OCI-LY7 (cell line): ENCODE measurements at regions not wholly inside any gene's neighbourhood (a gene's known extent, or its start where the extent isn't known, plus 50 kb on each side); places are given as distances from the start of the nearest gene placed in this dataset.

Source experiments
- BruUV-seq: library from RNA; stranded (reverse); fragments of 400-500 nt; replicated peaks from 2 replicates; lab custom pipeline; 2021; lab: Mats Ljungman, UMichigan
- CTCF ChIA-PET: fragments of 300-600 bp; sonication (Branson Sonifier 250); formaldehyde crosslinking; loops from one replicate; lab custom pipeline; 2022; ENCODE audit warnings: antibody characterized with exemption; ENCODE audit not compliant: unreplicated experiment; lab: Charles Lee
- POLR2A ChIA-PET: fragments of 300-600 bp; sonication (Branson Sonifier 250); formaldehyde crosslinking; loops from one replicate; lab custom pipeline; 2022; ENCODE audit warnings: antibody characterized with exemption; lab: Charles Lee
- DNase-seq: peaks from one replicate; pipeline ENCODE4 v3.0.0-alpha.2; 2015; ENCODE audit warnings: low spot score
- H2AFZ ChIP-seq: fragments of 200-600 bp; sonication (generic), shearing (Covaris generic); 2 replicates; pipeline ENCODE4 v1.6.1; 2014; ENCODE audit warnings: mild to moderate bottlenecking, antibody characterized with exemption, low read length, moderate library complexity
- H3K27ac ChIP-seq: fragments of 200-600 bp; sonication (generic); 2 replicates; pipeline ENCODE4 v1.5.1; 2014; ENCODE audit warnings: mixed run types, low read depth, mild to moderate bottlenecking, moderate library complexity, low read length, inconsistent platforms; ENCODE audit not compliant: poor library complexity, severe bottlenecking
- H3K36me3 ChIP-seq: fragments of 200-600 bp; sonication (generic); 2 replicates; pipeline ENCODE4 v1.6.1; 2014; ENCODE audit warnings: mild to moderate bottlenecking, antibody characterized with exemption, low read length, moderate library complexity, mixed read lengths; ENCODE audit not compliant: insufficient read depth
- H3K4me1 ChIP-seq: fragments of 200-600 bp; sonication (generic); 2 replicates; pipeline ENCODE4 v1.5.1; 2014; ENCODE audit warnings: mild to moderate bottlenecking, low read length; ENCODE audit not compliant: insufficient read depth, poor library complexity, severe bottlenecking
- H3K4me2 ChIP-seq: fragments of 200-600 bp; sonication (generic); 2 replicates; pipeline ENCODE4 v1.6.1; 2014; ENCODE audit warnings: mild to moderate bottlenecking, low read length
- H3K4me3 ChIP-seq: fragments of 200-600 bp; sonication (generic); 2 replicates; pipeline ENCODE4 v1.5.1; 2014; ENCODE audit warnings: mild to moderate bottlenecking, low read depth, low read length; ENCODE audit not compliant: poor library complexity, severe bottlenecking
- H3K79me2 ChIP-seq: fragments of 200-600 bp; sonication (generic); 2 replicates; pipeline ENCODE4 v1.6.1; 2016; ENCODE audit warnings: low read depth, mild to moderate bottlenecking, low read length, moderate library complexity, mixed read lengths; ENCODE audit not compliant: insufficient read depth
- H3K9me2 ChIP-seq: fragments of 200-600 bp; sonication (generic); 2 replicates; pipeline ENCODE4 v1.6.1; 2016; ENCODE audit warnings: mild to moderate bottlenecking, low read length, mixed read lengths; ENCODE audit not compliant: insufficient read depth
- H3K9me3 ChIP-seq: fragments of 200-600 bp; sonication (generic); 2 replicates; pipeline ENCODE4 v1.6.1; 2014; ENCODE audit warnings: mild to moderate bottlenecking, mixed run types, low read length, mixed read lengths
- H4K20me1 ChIP-seq: fragments of 200-600 bp; sonication (generic); 2 replicates; pipeline ENCODE4 v1.6.1; 2014; ENCODE audit warnings: mild to moderate bottlenecking, antibody characterized with exemption, low read length, moderate library complexity, mixed read lengths; ENCODE audit not compliant: insufficient read depth
- EZH2phosphoT487 ChIP-seq: fragments of 200-600 bp; sonication (generic); IDR thresholded peaks from 2 replicates; pipeline ENCODE4 v1.6.1; 2018; ENCODE audit warnings: low read depth, borderline replicate concordance, mild to moderate bottlenecking, mixed run types, antibody characterized with exemption, low read length, moderate library complexity, mixed read lengths
- intact Hi-C: fragments of 100-400 bp; cut with micrococcal nuclease; formaldehyde crosslinking; loops from one replicate; pipeline ENCODE4 v1.10.0; 2022; ENCODE audit not compliant: unreplicated experiment
- TF ChIP-seq, protein P1 (sequence below): fragments of 200-600 bp; sonication (generic); conservative IDR thresholded peaks from 2 replicates; pipeline ENCODE4 v1.5.1; 2014; ENCODE audit warnings: mild to moderate bottlenecking, antibody characterized with exemption, low read length, moderate library complexity, mixed read lengths

DNA sequence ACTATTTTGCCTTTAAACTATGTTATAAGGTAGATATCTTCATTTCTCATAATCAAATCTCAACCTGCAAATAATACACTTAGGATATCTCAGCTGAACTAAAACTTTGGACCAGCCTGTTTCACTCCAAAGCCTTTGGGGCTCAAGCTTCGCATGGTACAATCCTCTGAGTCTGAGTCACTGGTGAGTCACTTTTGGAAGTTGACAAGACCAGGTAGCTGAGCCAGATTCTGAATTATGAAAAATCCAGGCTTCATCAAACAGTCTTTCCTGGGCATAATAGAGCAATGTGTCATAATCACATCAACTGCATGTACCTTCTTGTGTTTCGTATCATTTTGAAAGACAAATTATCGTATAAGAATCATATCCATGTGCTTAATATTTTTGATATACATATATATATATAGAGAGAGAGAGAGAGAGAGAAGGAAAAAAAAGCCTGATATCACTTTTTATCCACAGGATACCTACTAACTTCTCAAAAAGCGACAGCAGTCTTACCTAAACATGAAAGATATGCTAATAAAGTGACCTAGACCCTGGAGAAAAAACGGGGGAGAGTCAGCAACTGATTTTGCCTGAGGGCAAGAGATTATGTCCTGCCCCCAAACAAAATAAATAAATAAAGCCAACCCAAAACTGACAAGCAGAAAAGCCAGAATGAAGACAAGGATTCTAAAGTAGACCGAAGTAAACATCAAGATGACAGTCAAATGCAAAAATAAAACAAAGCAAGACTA, 263.9 kb upstream of the TGFBR2 start:
- Histone ChIP-seq H3K9me2 (no peaks in the 10 kb centered on the region), H4K20me1 (no peaks in the 10 kb centered on the region), H3K9me3 (no peaks in the 10 kb centered on the region), H3K4me2 (no peak overlapping the region), H3K79me2 (no peaks in the 10 kb centered on the region), H3K36me3 (no peaks in the 10 kb centered on the region), H2AFZ (no peak overlapping the region), H3K27ac (no peak overlapping the region), H3K4me1 (no peaks in the 10 kb centered on the region), H3K4me3 (no peak overlapping the region)
- no TSS peak for BruUV-seq
- POLR2A ChIA-PET, result no interaction called here
- no peak for DNase-seq
- intact Hi-C loops, result no loop called here
- no peak for TF ChIP-seq EZH2phosphoT487
- CTCF ChIA-PET, result no interaction called here

DNA sequence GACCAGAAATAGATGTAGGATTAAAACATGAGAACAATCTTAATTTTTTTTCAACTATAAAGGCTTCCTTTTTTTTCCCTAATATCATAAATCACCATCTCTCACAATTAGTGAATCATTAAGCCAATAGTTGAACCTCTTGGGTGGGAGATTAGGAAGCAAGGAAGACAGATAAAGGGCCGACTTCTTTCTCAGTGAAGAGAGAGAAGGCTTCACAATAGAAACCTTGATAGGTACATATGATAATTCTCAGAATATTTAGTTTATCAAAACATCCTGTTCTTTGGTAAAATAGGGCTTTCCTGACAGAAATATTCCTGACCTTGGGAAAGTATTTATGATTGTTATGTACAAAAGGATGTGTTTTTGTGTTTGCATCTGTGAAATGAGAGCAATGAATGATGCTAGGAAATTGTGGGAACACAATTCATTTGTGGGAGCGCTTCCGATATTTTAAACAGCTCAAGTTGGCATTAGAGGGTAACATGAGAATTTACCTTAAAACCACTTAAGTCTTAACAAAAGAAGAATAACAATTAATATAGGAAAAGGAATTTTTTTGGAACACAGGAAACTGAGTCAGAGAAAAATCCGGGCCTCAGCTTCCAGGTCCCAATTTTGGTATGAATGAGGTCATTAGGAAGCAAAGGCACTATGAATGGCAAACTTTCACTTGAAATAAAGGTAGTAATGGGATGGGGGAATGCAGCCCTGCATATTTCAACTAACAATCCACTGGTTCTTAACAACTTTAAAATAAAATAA, 263.2 kb upstream of the TGFBR2 start:
- no peak for TF ChIP-seq EZH2phosphoT487
- TF ChIP-seq, protein P1, sequence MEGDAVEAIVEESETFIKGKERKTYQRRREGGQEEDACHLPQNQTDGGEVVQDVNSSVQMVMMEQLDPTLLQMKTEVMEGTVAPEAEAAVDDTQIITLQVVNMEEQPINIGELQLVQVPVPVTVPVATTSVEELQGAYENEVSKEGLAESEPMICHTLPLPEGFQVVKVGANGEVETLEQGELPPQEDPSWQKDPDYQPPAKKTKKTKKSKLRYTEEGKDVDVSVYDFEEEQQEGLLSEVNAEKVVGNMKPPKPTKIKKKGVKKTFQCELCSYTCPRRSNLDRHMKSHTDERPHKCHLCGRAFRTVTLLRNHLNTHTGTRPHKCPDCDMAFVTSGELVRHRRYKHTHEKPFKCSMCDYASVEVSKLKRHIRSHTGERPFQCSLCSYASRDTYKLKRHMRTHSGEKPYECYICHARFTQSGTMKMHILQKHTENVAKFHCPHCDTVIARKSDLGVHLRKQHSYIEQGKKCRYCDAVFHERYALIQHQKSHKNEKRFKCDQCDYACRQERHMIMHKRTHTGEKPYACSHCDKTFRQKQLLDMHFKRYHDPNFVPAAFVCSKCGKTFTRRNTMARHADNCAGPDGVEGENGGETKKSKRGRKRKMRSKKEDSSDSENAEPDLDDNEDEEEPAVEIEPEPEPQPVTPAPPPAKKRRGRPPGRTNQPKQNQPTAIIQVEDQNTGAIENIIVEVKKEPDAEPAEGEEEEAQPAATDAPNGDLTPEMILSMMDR, result no peak
- H3K27ac ChIP-seq, result no peak overlapping the region
- DNase-seq, result no peak
- H3K9me2 ChIP-seq, result no peaks in the 10 kb centered on the region
- H3K4me3 ChIP-seq, result no peak overlapping the region
- no peaks in the 10 kb centered on the region for H3K4me1 ChIP-seq
- POLR2A ChIA-PET, result interaction anchor here (1.0 kb wide), 1 partner anchor 10 kb away, joined by 3 read pairs; no protein-coding TSS in a partner anchor
- H4K20me1 ChIP-seq, result no peaks in the 10 kb centered on the region
- H2AFZ ChIP-seq, result no peak overlapping the region
- CTCF ChIA-PET, result no interaction called here
- no peaks in the 10 kb centered on the region for H3K9me3 ChIP-seq
- intact Hi-C loops, result no loop called here
- BruUV-seq, result no TSS peak
- no peaks in the 10 kb centered on the region for H3K79me2 ChIP-seq
- H3K36me3 ChIP-seq, result no peaks in the 10 kb centered on the region
- H3K4me2 ChIP-seq, result no peak overlapping the region

DNA sequence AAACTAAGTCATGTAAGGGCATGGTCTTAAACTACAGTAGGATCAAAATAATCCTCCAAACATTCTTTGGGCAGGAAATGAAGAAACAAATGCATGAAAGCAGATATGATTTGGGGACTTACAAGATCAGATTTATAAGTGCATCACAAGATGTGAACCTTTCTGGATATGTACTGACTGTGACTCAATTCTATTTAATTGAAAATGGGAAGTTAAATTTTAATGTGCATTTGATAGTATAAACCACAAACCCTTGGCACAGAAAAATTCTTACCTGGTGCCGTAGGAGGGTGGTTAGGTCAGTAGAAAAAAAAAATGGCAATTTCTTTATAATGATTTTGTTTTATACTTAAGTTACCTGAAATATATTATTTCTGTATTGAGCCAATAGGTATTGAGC, 262.5 kb upstream of the TGFBR2 start:
- intact Hi-C loops, result no loop called here
- Histone ChIP-seq H3K9me2 (no peaks in the 10 kb centered on the region), H3K79me2 (no peaks in the 10 kb centered on the region), H3K4me1 (no peaks in the 10 kb centered on the region), H3K27ac (no peak overlapping the region), H3K4me2 (no peak overlapping the region), H3K9me3 (no peaks in the 10 kb centered on the region), H4K20me1 (no peaks in the 10 kb centered on the region), H3K4me3 (no peak overlapping the region), H3K36me3 (no peaks in the 10 kb centered on the region), H2AFZ (no peak overlapping the region)
- CTCF ChIA-PET, result no interaction called here
- no peak for DNase-seq
- TF ChIP-seq, protein P1, result no peak
- TF ChIP-seq EZH2phosphoT487, result no peak
- BruUV-seq, result no TSS peak
- POLR2A ChIA-PET, result interaction anchor here (1.0 kb wide), 1 partner anchor 9 kb away, joined by 3 read pairs; no protein-coding TSS in a partner anchor
